Activated naive CD8-positive, alpha-beta T cell treated with anti-CD3 and anti-CD28 coated beads for 36 hours (primary cell): ENCODE measurements at regions not wholly inside any gene's neighbourhood (a gene's known extent, or its start where the extent isn't known, plus 50 kb on each side); places are given as distances from the start of the nearest gene placed in this dataset.
"Not testable (repeated sequence)": the region's sequence is repeated elsewhere in the genome, so short reads cannot be mapped to it uniquely, and the experiment has no call there.

Experiments
- DNase-seq: peaks from one replicate; pipeline ENCODE4 v3.0.0; 2021
- H3K27ac Mint-ChIP-seq: one replicate; pipeline ENCODE4 v1.8.0; 2022; ENCODE audit warnings: mild to moderate bottlenecking, moderate library complexity, mixed read lengths
- H3K27me3 Mint-ChIP-seq: one replicate; pipeline ENCODE4 v1.8.0; 2022; ENCODE audit warnings: mild to moderate bottlenecking, mixed read lengths
- H3K36me3 Mint-ChIP-seq: one replicate; pipeline ENCODE4 v1.8.0; 2021; ENCODE audit warnings: mild to moderate bottlenecking, mixed read lengths
- H3K4me1 Mint-ChIP-seq: one replicate; pipeline ENCODE4 v1.8.0; 2021; ENCODE audit warnings: mixed read lengths
- H3K4me3 Mint-ChIP-seq: one replicate; pipeline ENCODE4 v1.8.0; 2022; ENCODE audit warnings: mild to moderate bottlenecking, moderate library complexity, mixed read lengths
- H3K9me3 Mint-ChIP-seq: one replicate; pipeline ENCODE4 v1.8.0; 2022; ENCODE audit warnings: mixed read lengths

DNA sequence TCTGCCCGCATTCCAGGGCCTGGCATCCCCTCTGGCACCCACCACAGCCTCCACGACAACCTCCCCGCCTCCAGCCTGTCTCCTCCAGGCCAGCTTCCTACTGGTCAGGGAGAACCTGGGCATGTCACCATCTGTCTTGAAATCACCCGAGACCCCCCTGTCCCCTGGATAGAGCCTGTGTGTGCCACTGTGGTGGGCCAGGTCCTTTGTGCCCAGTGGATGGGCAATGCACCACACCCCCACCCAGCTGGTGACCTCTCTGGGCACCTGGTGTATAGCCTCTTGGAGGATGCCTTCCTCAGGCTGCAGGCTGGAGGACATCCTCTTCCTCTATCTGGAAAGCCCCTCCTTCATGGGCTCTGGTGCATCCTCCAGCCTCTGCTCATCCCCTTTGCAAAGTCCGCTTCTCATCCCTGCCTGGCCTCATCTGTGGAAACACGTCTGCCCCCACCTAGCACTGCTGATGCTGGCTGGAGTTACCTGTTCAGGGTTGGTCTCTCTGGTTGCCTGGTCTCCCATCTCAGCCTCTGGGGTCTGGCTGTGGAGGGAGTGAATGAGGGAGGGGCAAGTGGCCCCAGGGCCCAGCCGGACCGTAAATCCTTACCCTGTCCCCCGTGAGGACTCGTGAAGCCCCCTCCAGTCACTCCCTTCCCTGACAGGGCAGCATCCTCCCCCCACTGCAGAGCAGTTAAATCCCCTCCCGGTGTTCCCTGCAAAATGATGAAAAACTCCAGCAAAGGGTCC lies 589.6 kb downstream of the TBC1D22A start:
- DNase-seq: no peak
- H3K4me1 Mint-ChIP-seq: no peaks in the 10 kb centered on the region
- H3K36me3 Mint-ChIP-seq: no peaks in the 10 kb centered on the region
- no peak overlapping the region for H3K27ac Mint-ChIP-seq
- no peaks in the 10 kb centered on the region for H3K9me3 Mint-ChIP-seq
- H3K4me3 Mint-ChIP-seq: no peak overlapping the region
- H3K27me3 Mint-ChIP-seq: no peaks in the 10 kb centered on the region

DNA sequence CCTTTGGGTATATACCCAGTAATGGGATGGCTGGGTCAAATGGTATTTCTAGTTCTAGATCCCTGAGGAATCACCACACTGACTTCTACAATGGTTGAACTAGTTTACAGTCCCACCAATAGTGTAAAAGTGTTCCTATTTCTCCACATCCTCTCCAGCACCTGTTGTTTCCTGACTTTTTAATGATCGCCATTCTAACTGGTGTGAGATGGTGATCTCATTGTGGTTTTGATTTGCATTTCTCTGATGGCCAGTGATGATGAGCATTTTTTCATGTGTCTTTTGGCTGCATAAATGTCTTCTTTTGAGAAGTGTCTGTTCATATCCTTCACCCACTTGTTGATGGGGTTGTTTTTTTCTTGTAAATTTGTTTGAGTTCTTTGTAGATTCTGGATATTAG lies 583.8 kb downstream of the TBC1D22A start:
- H3K27me3 Mint-ChIP-seq: peaks cover 14% of the 10 kb centered on the region
- not testable (repeated sequence) for H3K4me1 Mint-ChIP-seq, H3K27ac Mint-ChIP-seq, H3K9me3 Mint-ChIP-seq, H3K36me3 Mint-ChIP-seq, DNase-seq, H3K4me3 Mint-ChIP-seq

DNA sequence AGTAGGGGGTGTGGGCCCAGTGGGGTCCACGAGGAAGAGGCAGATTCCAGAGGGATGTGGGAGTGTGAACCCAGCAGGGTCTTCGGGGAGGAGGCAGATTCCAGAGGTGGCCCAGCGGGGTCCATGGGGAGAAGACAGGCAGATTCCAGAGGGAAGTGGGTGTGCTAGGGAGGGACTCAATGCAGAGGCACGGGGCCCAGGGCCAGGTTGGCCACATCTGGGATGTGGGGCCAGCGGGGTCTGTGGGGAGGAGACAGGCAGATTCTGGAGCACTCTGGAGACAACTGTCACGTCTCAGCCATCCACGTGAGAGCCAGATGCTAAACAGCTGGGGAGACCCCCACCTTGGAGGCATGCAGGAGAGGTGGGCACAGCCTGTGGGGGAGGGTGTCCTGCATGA lies 582.6 kb downstream of the TBC1D22A start:
- Mint-ChIP-seq H3K4me3 (no peak overlapping the region), H3K27me3 (peaks cover 14% of the 10 kb centered on the region), H3K27ac (no peak overlapping the region), H3K36me3 (no peaks in the 10 kb centered on the region), H3K4me1 (no peaks in the 10 kb centered on the region), H3K9me3 (no peaks in the 10 kb centered on the region)
- no peak for DNase-seq

DNA sequence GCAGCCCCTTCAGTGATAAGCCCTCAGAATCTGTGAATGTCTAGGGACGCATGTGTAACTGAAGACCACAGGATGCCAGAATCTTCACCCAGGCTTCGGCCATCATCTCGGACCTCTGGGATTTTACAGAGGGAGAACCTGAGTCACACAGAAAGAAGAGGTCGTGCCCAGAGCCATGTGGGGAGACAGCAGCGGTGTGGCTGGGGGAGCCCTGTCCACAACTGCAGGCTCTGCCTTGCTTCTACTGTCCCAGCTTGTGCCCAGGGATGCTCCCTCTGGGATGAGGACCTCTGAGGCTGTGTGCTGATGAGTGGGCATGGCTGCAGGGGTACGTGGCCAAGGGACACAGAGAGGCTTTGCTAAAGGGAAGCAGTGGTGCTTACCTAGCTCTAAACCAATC lies 582.0 kb downstream of the TBC1D22A start:
- no peak overlapping the region for H3K4me3 Mint-ChIP-seq
- H3K9me3 Mint-ChIP-seq: no peaks in the 10 kb centered on the region
- DNase-seq: no peak
- no peak overlapping the region for H3K27ac Mint-ChIP-seq
- H3K4me1 Mint-ChIP-seq: no peaks in the 10 kb centered on the region
- no peaks in the 10 kb centered on the region for H3K36me3 Mint-ChIP-seq
- H3K27me3 Mint-ChIP-seq: peaks cover 14% of the 10 kb centered on the region

DNA sequence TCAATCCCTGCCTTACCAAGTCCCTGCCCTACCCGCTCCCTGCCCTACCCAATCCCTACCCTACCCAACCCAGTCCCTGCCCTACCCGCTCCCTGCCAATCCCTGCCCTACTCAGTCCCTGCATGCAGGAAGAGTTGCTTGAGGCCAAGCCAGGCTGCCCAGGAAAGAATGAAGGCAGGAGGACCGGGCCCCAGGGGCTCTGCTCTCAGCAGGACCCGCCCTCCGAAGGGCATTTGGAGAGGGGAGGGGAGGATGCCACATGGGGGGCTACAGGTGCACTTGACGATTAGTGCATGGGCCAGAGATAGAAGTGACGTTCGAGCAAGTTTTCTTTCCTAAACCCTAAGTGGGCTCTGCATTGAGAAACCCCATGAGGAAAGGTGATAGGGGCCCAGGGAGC lies 581.2 kb downstream of the TBC1D22A start:
- Mint-ChIP-seq H3K4me1 (no peaks in the 10 kb centered on the region), H3K4me3 (no peak overlapping the region), H3K9me3 (no peaks in the 10 kb centered on the region), H3K27me3 (peaks cover 14% of the 10 kb centered on the region), H3K27ac (no peak overlapping the region), H3K36me3 (no peaks in the 10 kb centered on the region)
- DNase-seq: no peak

DNA sequence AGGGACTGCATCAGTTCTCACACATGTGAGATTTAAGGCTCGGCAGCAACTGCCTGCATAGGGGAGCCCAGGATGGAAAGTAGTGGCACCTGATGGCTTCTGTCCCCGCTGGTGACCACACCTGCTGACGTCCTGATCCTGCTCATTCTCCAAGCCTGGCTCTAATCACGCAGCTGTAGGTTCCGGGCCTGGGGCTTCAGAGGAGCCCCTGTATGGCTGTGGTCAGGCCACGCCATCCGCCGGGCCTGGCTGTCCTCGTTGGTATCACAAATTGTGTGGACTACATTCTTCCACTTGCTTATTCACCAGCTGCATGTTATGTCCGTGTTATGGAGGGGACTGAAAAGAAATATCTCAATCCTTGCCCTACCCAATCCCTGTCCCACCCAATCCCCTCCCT lies 580.0 kb downstream of the TBC1D22A start:
- Mint-ChIP-seq H3K9me3 (no peaks in the 10 kb centered on the region), H3K27me3 (peaks cover 14% of the 10 kb centered on the region), H3K27ac (no peak overlapping the region), H3K4me3 (no peak overlapping the region), H3K4me1 (no peaks in the 10 kb centered on the region), H3K36me3 (no peaks in the 10 kb centered on the region)
- no peak for DNase-seq

DNA sequence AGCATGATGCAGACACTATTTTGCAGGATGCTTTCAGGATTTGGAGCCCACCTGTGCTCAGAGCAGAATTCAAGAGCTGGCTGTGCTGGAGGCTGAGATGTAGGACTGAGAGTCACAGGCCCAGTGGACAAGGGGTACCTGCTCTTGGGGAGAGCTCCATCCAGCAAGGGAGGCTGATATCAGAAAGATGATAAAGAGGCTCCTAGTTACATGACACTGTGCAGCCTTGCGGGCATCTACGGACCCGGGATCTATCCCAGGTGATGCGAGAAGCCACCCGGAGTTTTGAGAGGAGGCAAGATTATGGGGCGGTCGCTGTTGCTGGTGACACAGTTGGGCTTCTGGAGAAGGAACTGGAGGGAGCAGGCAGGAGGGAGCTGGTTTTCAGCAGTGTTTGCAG lies 579.0 kb downstream of the TBC1D22A start:
- H3K36me3 Mint-ChIP-seq: no peaks in the 10 kb centered on the region
- peaks cover 14% of the 10 kb centered on the region for H3K27me3 Mint-ChIP-seq
- DNase-seq: no peak
- H3K9me3 Mint-ChIP-seq: no peaks in the 10 kb centered on the region
- no peak overlapping the region for H3K4me3 Mint-ChIP-seq
- no peak overlapping the region for H3K27ac Mint-ChIP-seq
- H3K4me1 Mint-ChIP-seq: no peaks in the 10 kb centered on the region

DNA sequence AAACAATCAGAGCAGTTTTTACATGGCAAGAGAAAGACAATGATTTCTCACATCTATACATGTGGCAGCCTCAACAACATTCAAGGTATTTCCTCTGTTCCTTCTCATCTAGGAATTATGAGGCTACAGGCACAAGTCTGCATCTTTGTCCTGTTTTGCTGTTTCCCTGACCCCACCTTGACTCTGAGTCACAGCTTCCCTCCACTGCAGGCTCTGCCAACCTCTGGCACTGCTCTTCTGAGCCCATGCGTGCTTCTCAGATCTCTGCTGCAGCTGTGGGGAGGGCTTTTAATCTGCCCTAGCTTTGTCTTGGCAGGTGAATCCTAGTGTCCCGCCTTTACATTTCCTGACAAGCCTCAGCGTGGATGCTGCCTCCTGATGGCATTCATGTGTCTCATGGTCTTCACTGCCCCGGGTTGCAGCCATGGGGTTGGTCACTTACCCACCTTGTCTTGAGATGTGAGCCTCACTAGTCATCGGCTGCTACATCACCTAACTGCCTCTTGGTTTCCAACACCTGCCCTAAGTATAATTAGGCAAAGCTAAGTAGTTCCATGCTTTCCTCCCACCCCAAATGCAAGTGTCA lies 578.5 kb downstream of the TBC1D22A start:
- Mint-ChIP-seq H3K9me3 (no peaks in the 10 kb centered on the region), H3K27ac (no peak overlapping the region), H3K36me3 (no peaks in the 10 kb centered on the region), H3K4me3 (no peak overlapping the region), H3K27me3 (peaks cover 14% of the 10 kb centered on the region), H3K4me1 (no peaks in the 10 kb centered on the region)
- DNase-seq: no peak

DNA sequence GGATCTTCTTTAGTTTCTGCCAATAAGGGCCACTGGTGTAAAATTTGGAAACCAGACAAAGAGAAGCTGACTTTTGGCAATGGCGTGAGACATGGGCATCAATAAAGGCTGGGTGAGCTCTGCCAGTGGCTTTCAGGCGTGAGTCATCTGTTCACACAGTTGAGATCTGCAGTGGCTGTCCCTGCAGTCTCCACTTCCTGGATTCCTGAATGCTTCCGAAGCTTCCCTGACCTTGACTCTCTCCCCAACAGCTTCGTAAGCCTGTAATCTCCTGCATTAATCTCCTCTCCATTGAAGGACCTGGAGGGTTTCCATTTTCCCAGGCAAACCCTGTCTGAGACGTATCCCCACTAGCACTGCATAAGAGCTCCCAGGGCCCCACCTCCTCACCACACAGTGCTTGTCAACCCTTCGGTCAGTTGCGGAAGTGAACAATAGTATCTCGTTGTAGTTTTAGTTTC lies 574.7 kb downstream of the TBC1D22A start:
- no peak for DNase-seq
- Mint-ChIP-seq H3K27ac (no peak overlapping the region), H3K36me3 (no peaks in the 10 kb centered on the region), H3K4me3 (no peak overlapping the region), H3K9me3 (no peaks in the 10 kb centered on the region), H3K27me3 (peaks cover 3% of the 10 kb centered on the region), H3K4me1 (no peaks in the 10 kb centered on the region)

DNA sequence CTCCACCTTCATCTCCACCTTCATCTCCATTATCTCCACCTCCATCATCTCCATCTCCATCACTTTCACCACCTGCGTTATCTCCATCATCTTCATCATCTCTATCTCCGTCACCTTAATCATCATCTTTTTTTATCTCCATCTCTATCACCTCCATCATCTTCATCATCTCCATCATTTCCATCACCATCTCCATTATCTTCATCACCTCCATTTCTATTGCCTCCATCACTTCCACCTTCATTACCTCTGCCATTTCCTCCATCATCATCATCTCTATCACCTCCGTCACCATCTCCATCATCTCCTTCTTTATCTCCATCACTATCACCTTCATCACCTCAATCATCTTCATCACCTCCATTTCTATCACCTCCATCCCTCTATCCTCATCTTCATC lies 573.5 kb downstream of the TBC1D22A start:
- peaks cover 5% of the 10 kb centered on the region for H3K27me3 Mint-ChIP-seq
- H3K9me3 Mint-ChIP-seq: no peaks in the 10 kb centered on the region
- H3K27ac Mint-ChIP-seq: no peak overlapping the region
- H3K4me1 Mint-ChIP-seq: no peaks in the 10 kb centered on the region
- DNase-seq: no peak
- H3K36me3 Mint-ChIP-seq: no peaks in the 10 kb centered on the region
- H3K4me3 Mint-ChIP-seq: no peak overlapping the region

DNA sequence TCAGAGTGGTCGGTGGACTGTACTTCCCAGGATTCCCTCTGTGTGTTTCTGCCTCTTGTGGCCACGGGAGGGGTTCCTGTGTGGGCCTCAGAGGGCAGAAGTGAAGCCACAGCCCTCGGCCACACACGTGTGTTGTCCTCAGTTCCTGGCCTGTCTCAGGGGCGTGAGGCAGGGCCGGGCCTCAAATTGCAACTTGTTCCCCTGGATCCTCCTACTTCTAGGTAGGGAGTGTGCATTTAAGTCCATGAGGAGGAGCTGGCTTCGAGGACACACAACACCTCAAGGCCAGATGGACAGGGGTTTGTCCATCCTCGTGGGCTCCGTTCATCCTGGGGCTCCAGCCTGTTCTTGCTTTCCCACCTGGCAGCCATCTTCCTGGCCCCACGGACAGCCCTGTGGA lies 573.0 kb downstream of the TBC1D22A start:
- peaks cover 5% of the 10 kb centered on the region for H3K27me3 Mint-ChIP-seq
- H3K36me3 Mint-ChIP-seq: no peaks in the 10 kb centered on the region
- DNase-seq: no peak
- no peaks in the 10 kb centered on the region for H3K9me3 Mint-ChIP-seq
- no peak overlapping the region for H3K4me3 Mint-ChIP-seq
- H3K4me1 Mint-ChIP-seq: no peaks in the 10 kb centered on the region
- H3K27ac Mint-ChIP-seq: no peak overlapping the region

DNA sequence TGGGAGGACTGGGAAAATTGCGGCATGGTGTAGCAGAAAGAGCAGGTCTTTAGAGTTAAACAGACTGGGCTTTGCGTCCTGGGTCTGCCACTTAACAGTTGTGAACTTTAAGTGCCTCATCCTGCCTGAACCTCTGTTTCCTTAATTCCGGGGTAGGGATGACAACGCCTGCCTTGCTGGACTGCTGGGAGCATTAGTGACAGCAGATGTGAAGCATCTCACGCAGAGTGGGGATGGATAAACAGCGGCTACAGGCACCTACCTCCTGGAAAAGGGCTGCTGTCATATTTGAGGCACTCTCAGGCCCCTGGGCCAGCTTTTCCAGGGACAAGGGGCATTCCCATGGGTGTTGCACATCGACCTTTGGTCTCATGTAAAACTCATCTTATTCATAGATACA lies 572.2 kb downstream of the TBC1D22A start:
- no peak for DNase-seq
- H3K9me3 Mint-ChIP-seq: no peaks in the 10 kb centered on the region
- H3K4me1 Mint-ChIP-seq: no peaks in the 10 kb centered on the region

DNA sequence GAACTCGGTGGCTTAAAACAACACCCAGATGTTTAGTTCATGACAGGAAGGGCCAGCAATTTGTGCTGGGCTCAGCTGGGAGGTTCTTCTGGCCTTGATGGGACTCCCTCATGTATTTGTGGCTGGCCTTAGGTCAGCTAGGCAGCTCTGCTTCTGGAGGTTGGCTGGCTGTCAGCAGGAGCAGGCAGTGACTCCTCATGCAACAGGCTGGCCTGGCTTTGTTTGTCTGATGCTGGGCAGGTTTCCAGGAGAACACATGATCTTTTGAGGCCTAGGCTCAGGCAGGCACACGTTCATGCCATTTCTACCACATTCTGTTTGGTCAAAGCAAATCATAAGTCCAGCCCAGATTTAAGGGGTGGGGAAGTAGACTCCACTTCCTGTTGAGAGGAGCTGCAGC lies 571.2 kb downstream of the TBC1D22A start:
- Mint-ChIP-seq H3K4me1 (no peaks in the 10 kb centered on the region), H3K36me3 (no peaks in the 10 kb centered on the region), H3K27me3 (peaks cover 9% of the 10 kb centered on the region), H3K9me3 (no peaks in the 10 kb centered on the region), H3K4me3 (no peak overlapping the region), H3K27ac (no peak overlapping the region)
- no peak for DNase-seq

More for the DNA sequence above, 572.2 kb downstream of the TBC1D22A start:
- no peak overlapping the region for H3K27ac Mint-ChIP-seq
- H3K27me3 Mint-ChIP-seq: peaks cover 9% of the 10 kb centered on the region
- no peaks in the 10 kb centered on the region for H3K36me3 Mint-ChIP-seq
- no peak overlapping the region for H3K4me3 Mint-ChIP-seq

DNA sequence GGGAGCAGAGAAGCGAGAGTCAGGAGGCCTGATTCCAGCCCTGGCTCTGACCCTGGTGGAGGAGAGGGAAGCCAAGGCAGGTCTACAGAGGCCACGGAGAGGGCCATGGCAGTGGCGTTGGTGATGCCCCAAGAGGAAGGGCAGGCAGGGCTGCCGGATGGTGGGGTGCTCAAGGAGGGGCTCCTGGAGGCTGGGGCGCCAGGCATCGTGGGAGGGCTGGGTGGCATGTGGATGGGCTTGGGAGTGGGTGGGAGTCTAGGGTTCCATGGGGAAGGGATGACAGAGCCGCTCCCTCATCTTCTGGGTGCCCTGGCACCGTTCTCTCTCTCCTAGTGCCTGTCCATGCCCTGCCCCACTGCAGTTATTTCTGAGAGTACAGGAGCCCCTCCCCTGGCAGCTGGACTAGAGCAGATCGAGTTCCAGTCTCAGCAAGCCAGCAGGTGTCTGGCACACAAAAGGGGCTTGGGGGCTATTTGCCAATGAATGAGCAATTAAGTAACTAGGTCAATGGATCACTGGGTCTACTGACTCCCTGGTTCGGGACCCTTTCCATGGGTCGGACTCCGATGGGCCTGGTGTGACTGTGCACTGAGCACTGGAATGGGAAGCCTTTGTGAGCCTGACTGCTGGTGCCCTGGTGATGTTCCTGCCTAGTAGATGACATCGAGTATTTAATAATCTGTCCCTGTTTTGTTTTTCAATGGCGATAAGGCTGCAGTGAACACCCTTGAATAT lies 570.0 kb downstream of the TBC1D22A start:
- DNase-seq: no peak
- Mint-ChIP-seq H3K9me3 (no peaks in the 10 kb centered on the region), H3K27ac (no peak overlapping the region), H3K4me1 (no peaks in the 10 kb centered on the region), H3K27me3 (peaks cover 9% of the 10 kb centered on the region), H3K36me3 (no peaks in the 10 kb centered on the region), H3K4me3 (no peak overlapping the region)

DNA sequence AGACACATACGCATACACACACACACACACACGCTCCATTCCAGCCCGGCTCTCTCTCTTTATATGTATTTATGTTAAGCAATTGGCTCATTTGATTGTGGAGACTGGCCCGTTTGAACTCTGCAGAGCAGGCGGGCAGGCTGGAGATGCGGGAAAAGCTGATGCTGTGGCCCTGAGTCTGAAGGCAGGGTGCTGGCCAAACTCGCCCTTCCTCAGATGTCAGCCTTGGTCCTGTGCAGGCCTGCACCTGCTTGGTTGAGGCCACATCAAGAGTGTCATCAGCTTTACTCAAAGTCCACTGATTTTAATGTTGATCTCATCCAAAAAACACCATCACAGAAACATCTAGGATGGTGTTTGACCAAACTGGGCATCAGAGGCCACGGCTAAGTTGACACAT lies 569.3 kb downstream of the TBC1D22A start:
- Mint-ChIP-seq H3K36me3 (no peaks in the 10 kb centered on the region), H3K4me1 (no peaks in the 10 kb centered on the region), H3K9me3 (no peaks in the 10 kb centered on the region), H3K4me3 (no peak overlapping the region), H3K27me3 (peaks cover 9% of the 10 kb centered on the region), H3K27ac (no peak overlapping the region)
- no peak for DNase-seq
